ENCODE measurements at regions not wholly inside any gene's neighbourhood (a gene's known extent, or its start where the extent isn't known, plus 50 kb on each side); places are given as distances from the start of the nearest gene placed in this dataset.

GRCh38 chr7:68964060-68964459 lies 634.2 kb upstream of the AUTS2 start:
- TF ChIP-seq POLR2A (IDR thresholded peaks at IDR 0.05; ENCODE audit: low read depth, low read length) = no peak
- TF ChIP-seq CTCF (conservative IDR thresholded peaks at IDR 0.05; ENCODE audit: low read depth, low read length) = no peak
- TF ChIP-seq ELK1 (IDR thresholded peaks at IDR 0.05; ENCODE audit: borderline replicate concordance, low read depth, low read length) = no peak
- TF ChIP-seq MAZ (IDR thresholded peaks at IDR 0.05; ENCODE audit: borderline replicate concordance, low read depth, low read length) = no peak

Data from IMR-90 (cell line).